Effector memory CD8-positive, alpha-beta T cell (primary cell): ENCODE measurements at regions not wholly inside any gene's neighbourhood (a gene's known extent, or its start where the extent isn't known, plus 50 kb on each side); places are given as distances from the start of the nearest gene placed in this dataset.

ENCODE experiments used
- ATAC-seq: fragments of 150-1000 bp; cut with Tn5 transposase; replicated peaks from 2 replicates; pipeline ENCODE4 v1.10.0; 2021; ENCODE audit warnings: mild to moderate bottlenecking, moderate library complexity
- DNase-seq, 3 experiments: peaks; one replicate each; pipeline ENCODE4 v3.0.0; 2021
- H3K27ac Mint-ChIP-seq, 2 donors: one replicate each; pipeline ENCODE4 v1.8.0; 2022; ENCODE audit warnings: mild to moderate bottlenecking in 2 of 2, mixed read lengths in 2 of 2, moderate library complexity in 2 of 2
- H3K27me3 Mint-ChIP-seq, 2 donors: one replicate each; pipeline ENCODE4 v1.8.0; 2022; ENCODE audit warnings: mixed read lengths in 2 of 2
- H3K36me3 Mint-ChIP-seq: one replicate; pipeline ENCODE4 v1.8.0; 2022; ENCODE audit warnings: mild to moderate bottlenecking, moderate library complexity, mixed read lengths; ENCODE audit not compliant: insufficient read depth
- H3K4me1 Mint-ChIP-seq, 2 donors: one replicate each; pipeline ENCODE4 v1.8.0; 2022; ENCODE audit warnings: low read depth in 2 of 2, mixed read lengths in 2 of 2
- H3K4me3 Mint-ChIP-seq, 2 donors: one replicate each; pipeline ENCODE4 v1.8.0; 2022; ENCODE audit warnings: mild to moderate bottlenecking in 2 of 2, mixed read lengths in 2 of 2, moderate library complexity in 2 of 2
- H3K9me3 Mint-ChIP-seq, 2 donors: one replicate each; pipeline ENCODE4 v1.8.0; 2022; ENCODE audit warnings: mixed read lengths in 2 of 2

DNA sequence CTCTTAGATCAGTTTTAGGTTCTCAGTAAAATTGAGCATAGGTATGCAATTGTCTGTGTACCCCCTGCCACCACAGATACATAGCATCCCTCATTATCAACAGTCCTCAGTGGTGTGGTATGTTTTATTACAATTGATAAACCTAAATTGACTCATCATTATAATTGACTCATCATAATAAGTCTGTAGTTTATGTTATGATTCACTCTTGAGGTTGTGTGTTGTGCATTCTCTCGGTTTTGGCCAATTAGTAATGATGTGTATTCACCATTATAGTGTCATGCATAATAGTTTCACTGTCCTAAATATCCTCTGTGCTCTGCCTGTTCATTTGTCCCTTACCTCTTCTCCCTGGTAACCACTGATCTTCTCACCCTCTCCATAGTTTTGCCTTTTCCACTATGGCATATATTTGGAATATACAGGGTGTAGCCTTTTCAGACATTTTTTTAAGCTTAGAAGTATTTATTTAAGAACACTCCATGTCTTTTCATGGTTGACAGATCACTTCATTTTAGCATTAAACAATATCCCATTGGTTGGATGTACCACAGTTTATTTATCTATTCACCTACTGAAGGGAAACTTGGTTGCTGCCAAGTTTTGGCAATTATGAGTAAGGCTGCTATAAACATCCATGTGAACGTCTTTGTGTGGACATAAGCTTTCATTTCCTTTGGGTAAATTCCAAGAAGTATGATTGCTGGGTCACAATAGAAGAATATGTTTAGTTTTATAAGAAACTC, 1620.6 kb upstream of the MIR17HG start:
- no peaks in the 10 kb centered on the region for H3K27me3 Mint-ChIP-seq
- H3K36me3 Mint-ChIP-seq: no peaks in the 10 kb centered on the region
- no peak overlapping the region for H3K4me3 Mint-ChIP-seq
- no peak for ATAC-seq
- no peak overlapping the region for H3K27ac Mint-ChIP-seq
- no peak for DNase-seq
- peaks cover 12 to 27% of the 10 kb centered on the region in 2 donors for H3K9me3 Mint-ChIP-seq
- no peaks in the 10 kb centered on the region for H3K4me1 Mint-ChIP-seq

DNA sequence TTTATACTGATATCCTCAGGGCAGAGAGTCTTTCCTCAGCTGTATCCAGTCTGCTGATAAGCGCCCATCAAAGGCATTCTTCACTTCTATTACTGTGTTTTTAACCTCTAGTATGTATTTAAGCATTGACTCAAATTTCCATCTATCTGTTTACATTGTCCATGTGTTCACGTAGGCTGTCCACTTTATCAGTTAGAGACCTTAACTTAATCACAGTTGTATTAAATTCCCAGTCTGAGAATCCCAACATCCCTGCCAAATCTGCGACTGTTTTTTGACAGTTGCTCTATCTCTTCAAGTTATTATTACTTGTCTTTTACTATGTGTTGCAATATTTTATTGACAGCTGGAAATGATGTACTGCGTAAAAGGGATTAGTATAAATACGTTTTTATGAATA, 1613.7 kb upstream of the MIR17HG start:
- Mint-ChIP-seq H3K36me3 (no peaks in the 10 kb centered on the region), H3K4me3 (no peak overlapping the region), H3K4me1 (no peaks in the 10 kb centered on the region), H3K27ac (no peak overlapping the region), H3K9me3 (peaks cover 5 to 21% of the 10 kb centered on the region in 2 donors), H3K27me3 (no peaks in the 10 kb centered on the region)
- ATAC-seq: no peak
- DNase-seq: no peak

DNA sequence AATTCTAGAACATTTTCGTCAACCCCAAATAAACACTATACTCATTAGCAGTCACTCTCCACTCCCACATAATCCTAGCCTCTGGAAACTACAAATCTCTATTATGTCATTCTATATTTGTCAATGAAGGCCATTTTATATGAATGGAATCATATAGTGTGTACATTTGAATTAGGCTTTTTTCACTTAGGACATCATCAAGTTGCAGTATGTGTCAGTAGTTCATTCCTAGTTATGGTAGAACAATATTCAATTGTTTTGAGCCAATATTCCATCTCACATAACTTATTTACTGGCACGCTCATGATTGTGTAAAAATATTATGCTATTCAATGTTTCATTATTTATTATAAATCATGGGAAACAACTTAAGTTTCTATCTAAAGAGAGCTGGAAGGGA, 1610.4 kb upstream of the MIR17HG start:
- Mint-ChIP-seq H3K27me3 (no peaks in the 10 kb centered on the region), H3K9me3 (peaks cover 7 to 14% of the 10 kb centered on the region in 2 donors), H3K36me3 (no peaks in the 10 kb centered on the region), H3K4me1 (no peaks in the 10 kb centered on the region), H3K4me3 (no peak overlapping the region), H3K27ac (no peak overlapping the region)
- DNase-seq (no peak), ATAC-seq (no peak)

DNA sequence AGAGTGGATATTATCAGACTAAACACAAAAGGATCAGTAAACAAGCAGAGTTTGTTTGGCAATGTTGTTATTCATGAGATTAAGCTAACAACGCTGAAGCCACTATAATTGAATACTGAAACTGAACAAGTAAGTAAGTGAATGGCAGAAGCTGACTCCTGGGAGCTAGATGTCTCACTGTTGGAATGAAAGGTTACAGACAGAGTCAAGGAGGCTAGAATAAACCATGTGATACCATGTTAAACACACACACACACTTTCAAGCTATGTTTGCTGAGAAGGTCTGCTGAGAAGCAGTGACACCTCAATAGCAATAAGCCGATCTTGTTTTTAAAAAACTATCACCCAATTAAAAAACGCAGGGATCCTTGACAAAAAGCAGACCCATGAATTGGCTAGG, 1609.4 kb upstream of the MIR17HG start:
- ATAC-seq (no peak), DNase-seq (no peak)
- no peak overlapping the region for H3K4me3 Mint-ChIP-seq
- H3K9me3 Mint-ChIP-seq: peaks cover 5 to 10% of the 10 kb centered on the region in 2 donors
- no peaks in the 10 kb centered on the region for H3K36me3 Mint-ChIP-seq
- no peaks in the 10 kb centered on the region for H3K27me3 Mint-ChIP-seq
- H3K4me1 Mint-ChIP-seq: no peaks in the 10 kb centered on the region
- H3K27ac Mint-ChIP-seq: no peak overlapping the region

DNA sequence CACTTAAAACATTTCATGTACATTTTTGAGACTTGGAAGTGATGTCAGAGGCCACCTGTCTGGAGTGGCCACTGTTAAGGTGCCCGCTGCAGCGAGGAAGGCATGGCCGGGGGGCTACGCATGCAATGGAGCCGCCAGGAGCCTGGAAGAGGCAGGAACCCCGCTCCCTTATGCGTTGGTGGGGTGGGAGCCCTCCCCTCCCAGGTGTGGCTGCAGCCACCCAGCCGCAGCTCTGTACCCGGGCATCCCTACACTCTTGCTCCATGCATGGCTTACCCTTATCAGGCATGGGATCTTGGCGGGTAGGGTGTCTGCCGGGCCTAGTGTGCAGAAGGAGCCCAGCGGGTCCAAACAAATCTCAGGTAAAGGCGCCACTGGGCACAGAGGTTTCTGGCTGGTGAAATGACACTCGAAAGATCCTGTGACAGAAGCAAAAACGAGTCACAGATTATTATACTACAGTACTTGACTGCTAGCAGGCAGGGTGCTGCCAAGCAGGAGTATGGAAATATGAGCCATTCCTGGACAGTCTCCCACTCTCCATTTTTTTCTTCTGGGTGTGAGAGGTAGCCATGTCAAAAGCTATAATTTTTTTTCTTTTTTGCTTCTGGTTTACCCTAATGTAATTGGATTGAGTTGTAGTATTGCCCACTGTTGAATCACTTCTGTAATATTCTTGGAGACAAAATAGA, 1606.3 kb upstream of the MIR17HG start:
- H3K4me1 Mint-ChIP-seq: no peaks in the 10 kb centered on the region
- no peak for DNase-seq
- no peaks in the 10 kb centered on the region for H3K36me3 Mint-ChIP-seq
- no peak overlapping the region for H3K27ac Mint-ChIP-seq
- H3K9me3 Mint-ChIP-seq: peaks cover 0 to 2% of the 10 kb centered on the region in 2 donors
- no peak for ATAC-seq
- H3K27me3 Mint-ChIP-seq: no peaks in the 10 kb centered on the region
- no peak overlapping the region for H3K4me3 Mint-ChIP-seq

DNA sequence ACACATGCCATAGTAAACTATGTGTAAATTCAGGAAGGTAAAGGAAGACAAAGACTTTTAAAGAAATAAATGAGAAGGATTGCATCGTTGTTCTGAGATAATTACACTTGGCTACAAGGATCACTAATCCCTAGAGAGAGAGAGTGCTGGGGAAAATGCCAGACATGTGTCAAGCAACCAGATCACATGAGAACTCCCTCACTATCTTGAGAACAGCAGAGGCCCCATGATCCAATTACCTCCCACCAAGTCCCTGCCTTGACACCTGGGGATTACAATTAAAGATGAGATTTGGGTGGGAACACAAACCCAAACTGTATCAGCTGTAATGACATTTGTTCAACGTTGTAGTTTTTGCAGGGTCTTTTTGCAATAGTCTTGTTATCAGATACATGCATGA, 1600.9 kb upstream of the MIR17HG start:
- DNase-seq (no peak), ATAC-seq (no peak)
- no peaks in the 10 kb centered on the region for H3K36me3 Mint-ChIP-seq
- peaks cover 0 to 5% of the 10 kb centered on the region in 2 donors for H3K9me3 Mint-ChIP-seq
- no peak overlapping the region for H3K4me3 Mint-ChIP-seq
- H3K27ac Mint-ChIP-seq: no peak overlapping the region
- no peaks in the 10 kb centered on the region for H3K4me1 Mint-ChIP-seq
- H3K27me3 Mint-ChIP-seq: no peaks in the 10 kb centered on the region

DNA sequence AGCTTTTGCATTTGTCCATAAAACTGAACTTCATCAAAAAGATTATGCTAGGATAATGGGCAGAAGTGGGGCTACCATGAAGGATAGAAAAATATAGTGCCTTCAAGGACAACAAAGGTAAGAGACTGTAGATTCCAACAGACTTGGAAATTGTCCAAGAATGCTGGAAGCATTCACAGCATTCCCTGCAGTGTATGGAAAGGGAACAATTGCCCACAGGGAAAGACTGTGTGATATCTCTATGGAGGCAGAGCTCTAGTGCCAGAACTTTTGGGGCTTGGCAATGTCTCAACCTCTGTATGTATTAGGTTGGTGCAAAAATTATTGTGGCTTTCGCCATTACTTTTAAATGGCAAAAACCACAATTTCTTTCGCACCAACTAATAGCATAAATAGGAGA, 1598.8 kb upstream of the MIR17HG start:
- H3K9me3 Mint-ChIP-seq: peaks cover 0 to 5% of the 10 kb centered on the region in 2 donors
- DNase-seq (no peak), ATAC-seq (no peak)
- no peaks in the 10 kb centered on the region for H3K4me1 Mint-ChIP-seq
- no peaks in the 10 kb centered on the region for H3K36me3 Mint-ChIP-seq
- H3K27me3 Mint-ChIP-seq: no peaks in the 10 kb centered on the region
- H3K4me3 Mint-ChIP-seq: no peak overlapping the region
- no peak overlapping the region for H3K27ac Mint-ChIP-seq

DNA sequence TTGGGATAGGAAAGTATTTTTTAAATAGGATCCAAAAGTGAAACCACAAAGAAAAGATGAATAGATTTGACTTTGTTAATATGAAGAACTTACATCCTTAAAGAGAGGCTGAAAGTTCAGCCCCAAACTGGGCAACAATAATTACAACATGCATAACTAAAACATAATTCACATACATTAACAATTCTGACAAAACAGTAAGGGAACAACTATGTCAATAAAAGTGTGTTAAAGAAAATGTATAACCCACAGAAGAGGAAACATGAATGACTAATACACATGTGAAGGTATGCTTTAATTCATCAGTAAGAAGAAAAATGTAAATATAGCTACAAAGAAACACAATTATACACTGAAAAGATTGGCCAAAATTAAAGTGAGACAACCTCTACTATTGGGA, 1597.6 kb upstream of the MIR17HG start:
- no peak for ATAC-seq
- no peak overlapping the region for H3K27ac Mint-ChIP-seq
- no peak for DNase-seq

DNA sequence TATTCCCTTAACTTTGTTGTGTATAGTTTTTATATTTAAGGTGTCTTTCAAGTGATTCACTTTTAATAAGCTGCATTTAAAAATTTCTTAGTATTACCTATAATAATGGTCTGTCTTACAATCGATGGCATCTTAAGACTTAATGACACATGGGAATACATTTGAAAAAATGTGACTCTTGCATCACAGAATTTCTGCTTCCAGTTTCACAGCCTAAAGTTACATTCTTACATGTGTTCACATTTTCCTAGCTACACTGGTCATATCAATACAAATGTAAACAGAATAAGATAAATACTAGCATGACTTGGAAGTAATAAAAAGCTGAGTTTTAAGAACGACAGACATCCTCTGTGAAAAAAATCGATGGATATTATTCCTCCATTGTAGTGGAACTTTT, 1597.1 kb upstream of the MIR17HG start:
- Mint-ChIP-seq H3K27ac (no peak overlapping the region), H3K27me3 (no peaks in the 10 kb centered on the region), H3K36me3 (no peaks in the 10 kb centered on the region), H3K9me3 (peaks cover 0 to 5% of the 10 kb centered on the region in 2 donors), H3K4me3 (no peak overlapping the region), H3K4me1 (no peaks in the 10 kb centered on the region)
- ATAC-seq: no peak
- no peak for DNase-seq

More for the DNA sequence above, 1597.6 kb upstream of the MIR17HG start:
- Mint-ChIP-seq H3K9me3 (peaks cover 0 to 5% of the 10 kb centered on the region in 2 donors), H3K36me3 (no peaks in the 10 kb centered on the region), H3K4me3 (no peak overlapping the region), H3K4me1 (no peaks in the 10 kb centered on the region), H3K27me3 (no peaks in the 10 kb centered on the region)

DNA sequence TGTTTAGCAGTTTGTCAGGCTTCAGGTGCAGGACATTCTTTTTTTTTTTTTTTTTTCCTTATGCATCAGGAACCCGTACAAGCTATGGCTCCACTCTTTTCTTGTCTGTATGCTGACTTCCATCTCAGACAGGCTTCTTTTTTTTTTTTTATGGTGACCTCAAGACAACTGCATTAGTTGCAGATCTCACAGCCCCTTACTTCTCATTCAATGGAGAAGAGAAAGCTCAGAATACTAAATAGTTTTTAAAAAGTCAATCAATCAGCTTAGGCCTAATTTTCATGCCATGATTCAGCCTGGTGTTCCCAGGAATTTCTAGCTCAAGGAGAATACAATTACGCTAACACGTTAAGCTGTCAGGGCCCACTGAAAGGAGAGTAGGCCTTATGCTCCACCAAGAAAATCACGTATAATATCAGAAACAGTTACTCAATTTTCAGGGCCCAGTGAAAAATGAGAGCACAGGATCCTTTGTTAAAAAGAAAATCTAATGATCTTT, 1596.0 kb upstream of the MIR17HG start:
- Mint-ChIP-seq H3K36me3 (no peaks in the 10 kb centered on the region), H3K27me3 (no peaks in the 10 kb centered on the region), H3K9me3 (peaks cover 0 to 3% of the 10 kb centered on the region in 2 donors), H3K4me3 (no peak overlapping the region), H3K4me1 (no peaks in the 10 kb centered on the region), H3K27ac (no peak overlapping the region)
- DNase-seq: no peak
- no peak for ATAC-seq

DNA sequence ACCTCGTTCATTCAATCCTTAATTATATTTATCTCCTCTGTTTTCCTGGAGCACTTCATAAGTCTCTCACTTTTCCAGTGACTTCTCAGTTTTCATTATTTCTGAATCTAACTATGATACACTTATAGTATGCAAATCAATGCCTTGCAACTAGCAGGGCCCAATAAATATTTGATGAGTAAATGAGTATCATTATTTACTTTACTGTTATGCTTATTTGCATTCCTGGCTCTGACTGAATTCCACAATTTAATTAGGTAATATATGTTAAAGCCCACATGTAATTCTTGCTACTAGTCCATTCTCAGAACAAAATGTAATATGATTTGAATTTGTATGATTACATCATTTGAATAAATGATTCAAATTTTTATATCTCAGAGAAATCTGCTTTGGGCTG, 1595.1 kb upstream of the MIR17HG start:
- peaks cover 1 to 4% of the 10 kb centered on the region in 2 donors for H3K9me3 Mint-ChIP-seq
- no peaks in the 10 kb centered on the region for H3K36me3 Mint-ChIP-seq
- ATAC-seq (no peak), DNase-seq (no peak)
- H3K4me1 Mint-ChIP-seq: no peaks in the 10 kb centered on the region
- H3K27ac Mint-ChIP-seq: no peak overlapping the region
- H3K27me3 Mint-ChIP-seq: no peaks in the 10 kb centered on the region
- H3K4me3 Mint-ChIP-seq: no peak overlapping the region

DNA sequence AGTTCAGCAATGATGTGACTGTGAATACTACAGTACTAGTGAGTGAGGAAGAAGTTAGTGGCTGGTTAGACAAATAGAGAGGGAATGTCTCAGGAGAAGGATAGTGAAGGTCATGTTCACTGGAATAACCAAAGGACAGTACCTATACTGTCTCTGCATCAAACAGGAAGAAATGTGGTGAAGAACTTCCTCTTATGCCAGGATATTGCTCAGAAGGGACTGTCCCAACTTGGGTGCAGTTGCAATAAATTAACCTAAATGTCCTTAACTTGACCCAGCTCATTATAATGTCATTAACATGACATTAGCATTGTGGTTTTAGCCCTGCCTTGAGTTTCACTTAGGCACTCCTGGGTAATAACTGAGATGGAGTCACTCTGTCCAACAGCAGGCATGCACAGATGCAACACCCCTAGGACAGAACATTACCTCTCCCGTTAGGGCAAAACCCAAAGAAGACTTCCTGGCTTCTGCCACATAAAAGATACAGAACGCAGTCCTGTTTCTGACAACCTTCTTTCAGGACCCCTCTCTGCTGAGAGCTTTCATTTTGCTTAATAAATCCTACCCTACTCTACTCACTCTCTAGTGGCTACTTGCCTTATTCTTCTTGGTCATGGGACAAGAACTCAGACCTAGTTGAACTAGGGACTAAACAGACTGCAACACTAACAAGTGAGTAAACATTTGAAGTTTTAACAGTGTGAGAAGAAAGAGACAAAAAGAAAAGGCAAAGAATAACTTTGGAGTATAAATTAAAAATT, 1591.6 kb upstream of the MIR17HG start:
- peaks cover 4 to 10% of the 10 kb centered on the region in 2 donors for H3K9me3 Mint-ChIP-seq
- H3K27ac Mint-ChIP-seq: no peak overlapping the region
- no peaks in the 10 kb centered on the region for H3K27me3 Mint-ChIP-seq
- ATAC-seq (no peak), DNase-seq (no peak)
- H3K4me3 Mint-ChIP-seq: no peak overlapping the region
- no peaks in the 10 kb centered on the region for H3K36me3 Mint-ChIP-seq
- H3K4me1 Mint-ChIP-seq: no peaks in the 10 kb centered on the region

DNA sequence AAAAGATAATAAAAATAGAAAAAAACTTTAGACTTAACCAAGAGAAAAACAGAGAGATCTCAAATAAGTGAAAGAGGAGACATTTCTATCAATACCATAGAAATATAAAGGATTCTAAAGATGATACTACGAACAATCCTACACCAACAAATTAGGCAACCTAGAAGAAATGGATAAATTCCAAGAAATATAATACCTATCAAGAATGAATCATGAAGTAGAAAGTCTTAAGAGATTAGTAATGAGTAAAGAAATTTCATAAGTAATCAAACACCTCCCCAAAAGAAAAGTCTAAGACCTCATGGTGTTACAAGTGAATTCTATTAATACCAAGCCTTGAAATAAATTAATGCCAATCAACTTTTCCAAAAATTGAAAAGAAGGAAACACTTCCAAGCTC, 1584.5 kb upstream of the MIR17HG start:
- Mint-ChIP-seq H3K27me3 (no peaks in the 10 kb centered on the region), H3K27ac (no peak overlapping the region), H3K9me3 (peaks cover 0 to 2% of the 10 kb centered on the region in 2 donors), H3K4me1 (no peaks in the 10 kb centered on the region), H3K4me3 (no peak overlapping the region), H3K36me3 (no peaks in the 10 kb centered on the region)
- no peak for DNase-seq
- no peak for ATAC-seq
